GM13977 (cell line): ENCODE measurements at regions not wholly inside any gene's neighbourhood (a gene's known extent, or its start where the extent isn't known, plus 50 kb on each side); places are given as distances from the start of the nearest gene placed in this dataset.
"Not testable (repeated sequence)": the region's sequence is repeated elsewhere in the genome, so short reads cannot be mapped to it uniquely, and the experiment has no call there.

Experiments
- DNase-seq: peaks from one replicate; pipeline ENCODE4 v3.0.0; 2012; ENCODE audit warnings: low spot score
- in situ Hi-C: fragments of 300-500 bp; cut with MboI; formaldehyde crosslinking; loops from one replicate; pipeline ENCODE4 v1.12.0; 2022; ENCODE audit warnings: low sequenced_read_pairs, low pct_unique_long_range_greater_than_20kb, mixed read lengths, inconsistent platforms; ENCODE audit not compliant: unreplicated experiment
- TF ChIP-seq, protein P1 (sequence below): IDR thresholded peaks from 2 replicates; pipeline ENCODE4 v1.5.1; 2012; ENCODE audit warnings: mild to moderate bottlenecking, control low read depth; ENCODE audit not compliant: insufficient read depth; ENCODE audit errors: extremely low read depth, missing control alignments

DNA sequence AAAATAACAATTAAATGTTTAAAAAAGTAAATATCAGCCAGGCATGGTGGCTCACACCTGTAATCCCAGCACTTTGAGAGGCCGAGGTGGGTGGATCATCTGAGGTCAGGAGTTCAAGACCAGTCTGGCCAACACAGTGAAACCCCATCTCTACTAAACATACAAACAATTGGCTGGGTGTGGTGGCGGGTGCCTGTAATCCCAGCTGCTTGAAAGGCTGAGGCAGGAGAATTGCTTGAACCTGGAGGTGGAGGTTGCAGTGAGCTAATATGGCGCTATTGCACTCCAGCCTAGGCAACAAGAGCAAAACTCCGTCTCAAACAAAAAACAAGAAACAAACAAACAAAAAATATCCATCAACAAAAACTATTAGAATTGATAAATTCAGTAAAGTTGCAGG, 77.5 kb downstream of the SNX5 start:
- in situ Hi-C loops, result loop anchor here (25.0 kb wide), 1 partner anchor 204 kb away; the partner anchor contains the start of genes BANF2 and RRBP1
- DNase-seq, result not testable (repeated sequence)

DNA sequence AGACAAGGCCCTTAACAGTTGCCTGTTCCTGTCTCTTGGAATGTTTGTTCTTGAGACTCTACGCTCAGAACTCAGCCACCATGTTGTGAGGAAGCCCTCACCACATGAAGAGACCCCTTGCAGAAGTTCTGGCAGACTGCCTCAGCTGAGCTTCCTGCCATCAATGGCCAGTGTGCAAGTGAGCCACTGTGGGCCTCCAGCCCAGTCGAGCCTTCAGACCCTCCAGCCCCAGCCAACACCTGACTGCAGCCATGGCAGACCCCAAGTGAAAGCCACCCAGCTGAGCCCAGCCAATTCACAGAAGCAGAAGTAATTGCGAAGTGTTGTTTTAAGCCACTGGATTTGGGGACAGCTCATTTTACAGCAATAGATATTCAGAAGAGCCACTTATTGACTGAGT, 78.3 kb downstream of the SNX5 start:
- in situ Hi-C loops, result loop anchor here (25.0 kb wide), 1 partner anchor 203 kb away; the partner anchor contains the start of genes BANF2 and RRBP1
- TF ChIP-seq, protein P1, sequence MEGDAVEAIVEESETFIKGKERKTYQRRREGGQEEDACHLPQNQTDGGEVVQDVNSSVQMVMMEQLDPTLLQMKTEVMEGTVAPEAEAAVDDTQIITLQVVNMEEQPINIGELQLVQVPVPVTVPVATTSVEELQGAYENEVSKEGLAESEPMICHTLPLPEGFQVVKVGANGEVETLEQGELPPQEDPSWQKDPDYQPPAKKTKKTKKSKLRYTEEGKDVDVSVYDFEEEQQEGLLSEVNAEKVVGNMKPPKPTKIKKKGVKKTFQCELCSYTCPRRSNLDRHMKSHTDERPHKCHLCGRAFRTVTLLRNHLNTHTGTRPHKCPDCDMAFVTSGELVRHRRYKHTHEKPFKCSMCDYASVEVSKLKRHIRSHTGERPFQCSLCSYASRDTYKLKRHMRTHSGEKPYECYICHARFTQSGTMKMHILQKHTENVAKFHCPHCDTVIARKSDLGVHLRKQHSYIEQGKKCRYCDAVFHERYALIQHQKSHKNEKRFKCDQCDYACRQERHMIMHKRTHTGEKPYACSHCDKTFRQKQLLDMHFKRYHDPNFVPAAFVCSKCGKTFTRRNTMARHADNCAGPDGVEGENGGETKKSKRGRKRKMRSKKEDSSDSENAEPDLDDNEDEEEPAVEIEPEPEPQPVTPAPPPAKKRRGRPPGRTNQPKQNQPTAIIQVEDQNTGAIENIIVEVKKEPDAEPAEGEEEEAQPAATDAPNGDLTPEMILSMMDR, result no peak
- DNase-seq, result no peak

GRCh38 chr20:17889226-17889625, 79.4 kb downstream of the SNX5 start:
- TF ChIP-seq, protein P1, result no peak
- in situ Hi-C loops, result loop anchor here (25.0 kb wide), 1 partner anchor 202 kb away; the partner anchor contains the start of genes BANF2 and RRBP1
- DNase-seq, result no peak

DNA sequence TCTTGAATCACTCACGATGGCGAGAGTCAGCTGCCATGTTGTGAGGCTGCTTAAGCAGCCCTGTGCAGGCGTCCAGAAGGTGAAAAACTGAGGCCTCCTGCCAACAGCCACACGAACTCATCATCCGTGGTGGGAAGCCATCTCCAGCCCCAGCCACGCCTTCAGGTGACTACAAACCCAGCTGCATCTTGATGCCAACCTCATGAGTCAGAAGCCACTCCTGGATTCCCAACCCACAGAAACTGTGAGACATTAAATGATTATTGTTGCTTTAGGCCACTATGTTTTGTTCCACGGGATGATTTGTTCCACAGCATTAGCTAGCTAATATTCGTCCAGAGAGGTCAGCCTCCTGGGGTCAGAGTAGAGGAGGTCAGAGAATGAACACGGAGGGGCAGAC, 80.5 kb downstream of the SNX5 start:
- no peak for DNase-seq
- in situ Hi-C loops, result loop anchor here (25.0 kb wide), 1 partner anchor 201 kb away; the partner anchor contains the start of genes BANF2 and RRBP1
- TF ChIP-seq, protein P1, result no peak

DNA sequence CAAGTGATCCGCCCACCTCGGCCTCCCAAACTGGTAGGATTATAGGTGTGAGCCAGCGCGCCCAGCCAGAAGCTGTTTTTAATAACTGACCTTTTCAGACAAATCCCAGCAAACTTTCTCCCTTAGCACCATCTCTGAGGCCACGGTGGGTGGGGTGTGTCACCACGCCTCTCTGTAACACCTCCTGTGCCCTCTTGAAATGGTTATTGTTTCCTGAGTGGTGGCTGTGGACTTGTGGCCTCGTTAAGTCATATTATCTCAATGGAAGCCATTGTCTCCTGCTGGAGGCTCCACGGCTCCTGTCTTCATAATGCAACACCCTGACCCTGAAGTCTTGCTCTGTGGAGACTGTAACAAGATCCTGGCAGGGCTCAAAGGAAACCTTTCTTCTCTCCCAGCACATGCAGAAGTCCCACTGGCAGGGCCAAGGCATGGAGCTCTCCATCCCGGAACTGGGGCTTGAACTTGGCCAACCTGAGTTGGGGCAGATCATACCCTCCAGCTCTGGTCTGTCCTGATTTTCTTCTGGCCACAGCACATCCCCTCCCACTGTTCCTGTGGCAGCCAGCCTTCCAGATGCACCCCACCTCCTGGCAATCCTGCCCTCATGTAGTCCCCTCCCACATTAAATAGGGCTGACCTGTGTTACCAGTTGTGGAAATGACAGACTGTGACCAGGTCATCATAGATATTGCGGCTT, 81.1 kb downstream of the SNX5 start:
- in situ Hi-C loops, result loop anchor here (25.0 kb wide), 1 partner anchor 200 kb away; the partner anchor contains the start of genes BANF2 and RRBP1

DNA sequence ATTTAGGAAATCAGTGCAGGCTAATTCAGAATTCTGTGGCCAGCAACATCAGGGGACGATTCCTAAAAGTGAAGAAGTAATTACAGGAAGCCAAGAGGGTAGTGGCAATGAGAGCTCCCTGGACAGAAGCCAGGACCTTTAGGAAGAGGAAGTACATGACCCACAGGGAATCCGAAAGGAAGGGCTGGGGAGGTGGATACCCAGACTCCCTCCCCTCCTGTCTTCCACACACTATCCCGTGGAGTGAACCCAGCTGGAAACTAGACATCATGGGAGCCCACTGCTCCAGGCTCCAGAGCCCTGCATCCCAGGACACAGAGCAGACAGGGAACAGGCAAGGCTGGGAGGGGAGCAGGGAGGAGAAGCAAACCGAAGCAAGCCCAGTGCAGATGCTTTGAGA, 83.0 kb downstream of the SNX5 start:
- no peak for DNase-seq
- in situ Hi-C loops, result loop anchor here (25.0 kb wide), 1 partner anchor 198 kb away; the partner anchor contains the start of genes BANF2 and RRBP1
- TF ChIP-seq, protein P1, result no peak

More for the DNA sequence above, 81.1 kb downstream of the SNX5 start:
- TF ChIP-seq, protein P1, result no peak
- DNase-seq, result no peak

DNA sequence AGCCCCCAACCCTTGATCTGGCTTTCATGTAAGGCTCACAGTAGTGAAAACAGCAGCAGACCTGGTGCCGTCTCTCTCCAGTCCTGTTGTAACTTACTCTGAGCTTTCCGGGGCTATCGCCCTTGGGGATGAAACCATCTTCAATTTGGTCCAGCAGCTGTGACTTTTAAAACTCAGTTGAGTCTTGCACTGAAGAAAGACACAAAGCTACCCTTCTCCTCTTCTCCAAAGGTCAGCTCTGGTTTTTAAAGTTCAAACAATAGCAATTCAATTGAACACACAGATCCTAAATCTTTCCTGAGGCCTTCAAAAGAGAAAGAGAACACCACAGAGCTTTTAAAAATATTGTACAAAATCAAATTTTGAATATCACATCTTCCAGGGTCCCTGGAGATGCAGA, 83.5 kb downstream of the SNX5 start:
- TF ChIP-seq, protein P1, result no peak
- in situ Hi-C loops, result loop anchor here (25.0 kb wide), 1 partner anchor 198 kb away; the partner anchor contains the start of genes BANF2 and RRBP1
- no peak for DNase-seq
